HG03432 (cell line): ENCODE measurements at regions not wholly inside any gene's neighbourhood (a gene's known extent, or its start where the extent isn't known, plus 50 kb on each side); places are given as distances from the start of the nearest gene placed in this dataset.

ENCODE experiments used
- ATAC-seq: cut with Tn5 transposase; IDR thresholded peaks from one replicate; pipeline ENCODE4 v1.9.1; 2021; ENCODE audit warnings: mild to moderate bottlenecking, moderate library complexity; ENCODE audit not compliant: unreplicated experiment

GRCh38 chr13:74084375-74084935, 49.7 kb downstream of the KLF12 start:
- ATAC-seq: no peak

GRCh38 chr13:74082741-74083160, 51.5 kb downstream of the KLF12 start:
- ATAC-seq: no peak

GRCh38 chr13:74080762-74081161, 53.4 kb downstream of the KLF12 start:
- no peak for ATAC-seq

- ATAC-seq: no peak
Observed at GRCh38 chr13:74077792-74078191, 56.4 kb downstream of the KLF12 start.

- no peak for ATAC-seq
Observed at GRCh38 chr13:74077375-74077774, 56.8 kb downstream of the KLF12 start.

GRCh38 chr13:74074723-74075122, 59.5 kb downstream of the KLF12 start:
- no peak for ATAC-seq

- no peak for ATAC-seq
Observed at GRCh38 chr13:74073274-74073673, 60.9 kb downstream of the KLF12 start.

GRCh38 chr13:74070513-74070912, 63.7 kb downstream of the KLF12 start:
- ATAC-seq: peak; percentile 15

- peak; percentile 64 for ATAC-seq
Observed at GRCh38 chr13:74070065-74070464, 64.1 kb downstream of the KLF12 start.

- no peak for ATAC-seq
Observed at GRCh38 chr13:74068471-74068870, 65.7 kb downstream of the KLF12 start.

GRCh38 chr13:74067818-74068217, 66.4 kb downstream of the KLF12 start:
- ATAC-seq: no peak

GRCh38 chr13:74066937-74067336, 67.3 kb downstream of the KLF12 start:
- ATAC-seq: no peak

GRCh38 chr13:74064805-74065312, 69.3 kb downstream of the KLF12 start:
- no peak for ATAC-seq

- ATAC-seq: no peak
Observed at GRCh38 chr13:74063533-74064100, 70.6 kb downstream of the KLF12 start.

GRCh38 chr13:74062933-74063332, 71.3 kb downstream of the KLF12 start:
- ATAC-seq: peak; percentile 81

GRCh38 chr13:74061926-74062595, 72.1 kb downstream of the KLF12 start:
- ATAC-seq: peak; percentile 86

- ATAC-seq: no peak
Observed at GRCh38 chr13:74056801-74057542, 77.2 kb downstream of the KLF12 start.

GRCh38 chr13:74052402-74052928, 81.7 kb downstream of the KLF12 start:
- ATAC-seq: no peak

GRCh38 chr13:74048756-74049155, 85.4 kb downstream of the KLF12 start:
- no peak for ATAC-seq

- no peak for ATAC-seq
Observed at GRCh38 chr13:74047931-74048600, 86.1 kb downstream of the KLF12 start.

GRCh38 chr13:74046431-74046830, 87.8 kb downstream of the KLF12 start:
- no peak for ATAC-seq
